GM12872 (cell line): ENCODE measurements at regions not wholly inside any gene's neighbourhood (a gene's known extent, or its start where the extent isn't known, plus 50 kb on each side); places are given as distances from the start of the nearest gene placed in this dataset.

ENCODE experiments used
- CTCF ChIP-seq: IDR thresholded peaks from 3 replicates; pipeline ENCODE4 v1.5.1; 2011; ENCODE audit warnings: low read depth, mild to moderate bottlenecking, low read length, moderate library complexity; ENCODE audit not compliant: insufficient read depth

GRCh38 chr2:43130548-43130875 is 95.9 kb downstream of the ZFP36L2 start:
- no peak for TF ChIP-seq CTCF

GRCh38 chr2:43129676-43130547 is 96.5 kb downstream of the ZFP36L2 start:
- no peak for TF ChIP-seq CTCF

GRCh38 chr2:43128559-43128955 is 97.8 kb downstream of the ZFP36L2 start:
- TF ChIP-seq CTCF, result no peak

- TF ChIP-seq CTCF, result no peak
Observed at GRCh38 chr2:43127941-43128558, 98.4 kb downstream of the ZFP36L2 start.

- TF ChIP-seq CTCF, result peak; percentile 84
Observed at GRCh38 chr2:43127208-43127940, 99.0 kb downstream of the ZFP36L2 start.

GRCh38 chr2:43126817-43127207 is 99.6 kb downstream of the ZFP36L2 start:
- no peak for TF ChIP-seq CTCF
